T-helper 22 cell (primary cell): ENCODE measurements at regions not wholly inside any gene's neighbourhood (a gene's known extent, or its start where the extent isn't known, plus 50 kb on each side); places are given as distances from the start of the nearest gene placed in this dataset.
"Not testable (repeated sequence)": the region's sequence is repeated elsewhere in the genome, so short reads cannot be mapped to it uniquely, and the experiment has no call there.

Source experiments
- DNase-seq: peaks from one replicate; pipeline ENCODE4 v3.0.0-alpha.2; 2020; ENCODE audit warnings: low read depth

- DNase-seq, result no peak
Measured at GRCh38 chr2:234725528-234726264, 226.1 kb upstream of the SH3BP4 start.

GRCh38 chr2:234724850-234725249, 227.0 kb upstream of the SH3BP4 start:
- DNase-seq, result no peak

GRCh38 chr2:234723400-234723799, 226.5 kb upstream of the ARL4C start:
- DNase-seq, result no peak

GRCh38 chr2:234722176-234722575, 225.3 kb upstream of the ARL4C start:
- DNase-seq, result no peak

GRCh38 chr2:234719116-234719716, 222.3 kb upstream of the ARL4C start:
- no peak for DNase-seq

GRCh38 chr2:234716271-234716670, 219.4 kb upstream of the ARL4C start:
- DNase-seq, result no peak

DNA sequence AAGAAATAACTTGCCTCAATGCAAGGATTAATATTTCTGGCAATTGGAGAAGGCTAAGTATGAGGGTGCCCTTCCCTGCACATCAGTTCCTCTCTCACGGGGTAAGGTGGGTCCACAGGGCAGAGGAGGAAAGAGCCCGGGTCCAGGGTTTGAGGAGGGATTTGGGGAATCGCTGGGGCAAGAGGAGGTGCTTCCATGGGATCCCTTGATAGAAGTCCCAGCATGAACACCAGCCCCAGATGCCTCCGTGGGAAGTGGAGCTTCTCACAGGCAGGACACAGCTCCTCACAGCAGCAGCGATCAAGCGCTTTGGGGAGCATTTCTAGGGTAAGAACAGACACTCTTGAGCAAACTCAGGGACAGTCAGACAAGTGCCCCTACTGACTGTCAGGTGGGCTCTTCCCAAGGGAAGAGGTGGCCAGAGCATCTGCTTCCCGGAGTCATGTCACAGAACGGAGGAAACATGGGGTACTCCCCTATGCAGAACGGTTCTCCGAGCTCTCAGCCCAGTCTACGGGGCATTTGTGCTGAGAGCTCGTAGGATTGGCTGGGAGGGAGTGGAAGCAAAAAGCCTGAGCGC, 218.9 kb upstream of the ARL4C start:
- no peak for DNase-seq

DNA sequence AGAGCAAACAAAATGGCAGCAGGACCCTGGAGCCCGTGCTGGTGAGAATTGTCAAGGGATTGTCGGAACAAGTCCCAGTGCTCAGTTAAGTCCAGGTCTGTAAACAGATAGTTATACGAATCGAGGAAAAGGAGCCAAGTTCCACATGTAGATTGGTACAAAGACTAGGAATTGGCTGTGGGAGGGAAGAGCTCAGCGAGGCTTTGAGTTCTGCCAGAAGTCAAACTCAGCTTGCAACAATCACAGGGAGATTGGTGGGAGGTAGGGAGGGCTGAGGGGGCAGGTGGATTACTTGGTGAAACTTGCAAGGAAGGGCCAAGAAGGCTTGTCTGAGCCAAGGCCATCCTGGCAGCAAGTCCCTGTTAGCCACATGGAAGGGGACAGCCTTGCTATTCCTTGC, 217.8 kb upstream of the ARL4C start:
- DNase-seq, result no peak

- DNase-seq, result no peak
Measured at GRCh38 chr2:234712421-234712935, 215.6 kb upstream of the ARL4C start.

GRCh38 chr2:234711308-234711707, 214.4 kb upstream of the ARL4C start:
- DNase-seq, result no peak

GRCh38 chr2:234710587-234710986, 213.7 kb upstream of the ARL4C start:
- DNase-seq, result no peak

DNA sequence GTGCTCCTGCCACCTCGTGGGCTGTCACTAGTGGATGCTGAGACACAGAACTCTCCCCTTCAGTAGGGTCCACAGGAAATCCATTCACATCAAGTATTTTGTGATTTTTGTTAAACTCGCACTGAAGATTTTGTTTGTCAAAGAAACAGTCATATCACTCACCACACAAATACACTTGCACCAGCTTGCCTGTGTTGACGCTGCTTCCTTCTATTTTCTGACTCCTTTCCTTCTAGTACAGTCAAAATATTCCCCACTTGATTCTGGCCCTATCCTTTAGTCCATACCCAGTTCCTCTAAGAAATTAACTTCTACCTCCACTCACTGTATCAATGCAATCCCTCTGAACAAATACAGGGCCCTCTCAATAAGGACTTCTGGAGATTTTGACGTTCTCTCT, 213.2 kb upstream of the ARL4C start:
- no peak for DNase-seq

- no peak for DNase-seq
Measured at GRCh38 chr2:234708717-234709116, 211.8 kb upstream of the ARL4C start.

GRCh38 chr2:234708091-234708683, 211.3 kb upstream of the ARL4C start:
- no peak for DNase-seq

GRCh38 chr2:234706086-234706485, 209.2 kb upstream of the ARL4C start:
- DNase-seq, result no peak

DNA sequence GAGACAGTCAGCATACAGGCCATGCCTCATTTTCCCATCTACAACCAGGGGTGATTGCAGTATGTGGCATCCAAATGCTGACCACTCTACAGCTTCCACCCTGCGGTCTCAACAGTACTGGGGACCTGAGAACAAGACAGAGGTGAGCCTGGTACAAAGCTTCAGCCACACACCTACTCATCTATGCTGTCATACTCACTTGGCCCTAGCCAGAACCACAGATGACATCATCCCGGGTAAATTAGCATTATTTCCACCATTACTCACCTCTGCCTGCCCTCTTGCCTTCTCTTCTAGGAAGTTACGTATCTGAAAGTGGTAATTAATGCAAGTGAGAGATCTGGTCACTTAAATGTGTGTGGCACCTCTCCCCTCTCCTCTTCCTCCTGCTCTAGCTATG, 208.2 kb upstream of the ARL4C start:
- no peak for DNase-seq

GRCh38 chr2:234703258-234703657, 206.4 kb upstream of the ARL4C start:
- DNase-seq, result no peak

GRCh38 chr2:234702731-234703225, 205.9 kb upstream of the ARL4C start:
- DNase-seq, result no peak

GRCh38 chr2:234701841-234702240, 205.0 kb upstream of the ARL4C start:
- DNase-seq, result no peak

GRCh38 chr2:234701421-234701820, 204.5 kb upstream of the ARL4C start:
- DNase-seq, result no peak

DNA sequence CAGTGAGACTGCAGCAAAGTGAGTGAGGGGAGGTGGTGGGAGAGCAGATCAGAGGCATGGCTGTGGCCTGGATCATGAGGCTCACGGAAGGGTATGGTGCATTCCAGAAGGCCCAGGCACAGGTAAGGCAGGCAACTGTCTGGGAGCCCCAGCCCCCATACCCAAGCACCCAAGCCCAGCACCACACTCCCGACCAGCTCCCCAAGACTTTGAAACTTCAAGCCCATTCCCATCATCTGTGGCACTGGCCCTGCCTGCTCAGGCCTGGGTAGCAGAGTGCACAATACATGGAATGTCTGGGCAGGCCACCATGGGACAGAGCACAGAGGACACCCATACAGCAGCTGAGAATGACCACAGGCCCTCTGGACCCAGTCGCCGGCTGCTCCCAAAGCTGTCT, 202.6 kb upstream of the ARL4C start:
- DNase-seq, result no peak

- not testable (repeated sequence) for DNase-seq
Measured at GRCh38 chr2:234697300-234697876, 200.5 kb upstream of the ARL4C start.
